ENCODE measurements at regions not wholly inside any gene's neighbourhood (a gene's known extent, or its start where the extent isn't known, plus 50 kb on each side); places are given as distances from the start of the nearest gene placed in this dataset.
"Not testable (repeated sequence)": the region's sequence is repeated elsewhere in the genome, so short reads cannot be mapped to it uniquely, and the experiment has no call there.

DNA sequence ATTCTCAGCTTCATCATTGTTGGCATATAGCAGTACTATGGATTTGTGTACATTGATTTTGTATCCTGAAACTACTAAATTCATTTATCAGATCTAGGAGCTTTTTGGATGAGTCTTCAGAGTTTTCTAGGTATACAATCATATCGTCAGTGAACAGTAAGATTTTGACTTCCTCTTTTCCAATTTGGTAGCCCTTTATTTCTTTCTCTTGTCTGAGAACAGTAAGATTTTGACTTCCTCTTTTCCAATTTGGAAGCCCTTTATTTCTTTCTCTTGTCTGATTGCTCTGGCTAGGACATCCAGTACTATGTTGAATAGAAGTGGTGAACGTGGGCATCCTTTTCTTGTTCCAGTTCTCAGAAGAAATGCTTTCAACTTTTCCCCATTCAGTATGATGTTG lies 140.4 kb upstream of the B3GAT2 start:
- not testable (repeated sequence) for H3K36me3 ChIP-seq (ENCODE audit: insufficient read depth, low read depth, low read length); H3K27me3 ChIP-seq (ENCODE audit: insufficient read depth, low read length); H3K4me1 ChIP-seq (ENCODE audit: insufficient read depth, low read length); H3K9me3 ChIP-seq (ENCODE audit: insufficient read depth, low read depth, low read length); H3K9ac ChIP-seq (ENCODE audit: low read depth, low read length); H3K4me3 ChIP-seq (ENCODE audit: low read length); H3K27ac ChIP-seq (ENCODE audit: low read length)

GRCh38 chr6:71099649-71100048 lies 142.8 kb upstream of the B3GAT2 start:
- H3K27me3 ChIP-seq (ENCODE audit: insufficient read depth, low read length) = no peaks in the 10 kb centered on the region
- no peak overlapping the region for H3K9ac ChIP-seq (ENCODE audit: low read depth, low read length)
- no peaks in the 10 kb centered on the region for H3K36me3 ChIP-seq (ENCODE audit: insufficient read depth, low read depth, low read length)
- no peaks in the 10 kb centered on the region for H3K4me1 ChIP-seq (ENCODE audit: insufficient read depth, low read length)
- no peak overlapping the region for H3K4me3 ChIP-seq (ENCODE audit: low read length)
- peaks cover 7% of the 10 kb centered on the region for H3K9me3 ChIP-seq (ENCODE audit: insufficient read depth, low read depth, low read length)
- H3K27ac ChIP-seq (ENCODE audit: low read length) = no peak overlapping the region

DNA sequence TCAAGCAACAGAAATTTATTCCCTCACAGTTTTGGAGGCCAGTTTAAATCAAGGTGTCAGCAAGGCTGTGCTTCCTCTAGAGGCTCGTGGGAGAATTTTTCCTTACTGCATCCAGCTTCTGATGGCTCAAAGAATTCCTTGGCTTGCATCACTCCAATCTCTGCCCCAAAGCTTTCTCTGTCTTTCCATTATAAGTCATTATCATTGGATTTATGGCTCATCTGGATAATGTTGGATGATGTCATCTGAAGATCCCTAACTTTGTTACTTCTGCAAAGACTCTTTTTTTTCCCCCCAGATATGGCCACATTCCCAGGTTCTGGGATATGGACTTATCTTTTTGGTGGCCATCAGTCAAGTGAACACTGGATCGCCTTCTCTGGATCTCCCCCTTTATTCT lies 146.3 kb upstream of the B3GAT2 start:
- Histone ChIP-seq H3K36me3 (ENCODE audit: insufficient read depth, low read depth, low read length) (no peaks in the 10 kb centered on the region), H3K27ac (ENCODE audit: low read length) (no peak overlapping the region), H3K27me3 (ENCODE audit: insufficient read depth, low read length) (no peaks in the 10 kb centered on the region), H3K4me1 (ENCODE audit: insufficient read depth, low read length) (peaks cover 8% of the 10 kb centered on the region; the same call in 1 of the 2 replicates), H3K9ac (ENCODE audit: low read depth, low read length) (no peak overlapping the region), H3K9me3 (ENCODE audit: insufficient read depth, low read depth, low read length) (peaks cover 7% of the 10 kb centered on the region), H3K4me3 (ENCODE audit: low read length) (no peak overlapping the region)

- H3K9ac ChIP-seq (ENCODE audit: low read depth, low read length) = no peak overlapping the region
- H3K4me1 ChIP-seq (ENCODE audit: insufficient read depth, low read length) = peaks cover 8% of the 10 kb centered on the region; the same call in 1 of the 2 replicates
- no peaks in the 10 kb centered on the region for H3K36me3 ChIP-seq (ENCODE audit: insufficient read depth, low read depth, low read length)
- no peak overlapping the region for H3K27ac ChIP-seq (ENCODE audit: low read length)
- H3K9me3 ChIP-seq (ENCODE audit: insufficient read depth, low read depth, low read length) = peaks cover 7% of the 10 kb centered on the region
- no peak overlapping the region for H3K4me3 ChIP-seq (ENCODE audit: low read length)
- no peaks in the 10 kb centered on the region for H3K27me3 ChIP-seq (ENCODE audit: insufficient read depth, low read length)
Measured at GRCh38 chr6:71103641-71104040, 146.8 kb upstream of the B3GAT2 start.

DNA sequence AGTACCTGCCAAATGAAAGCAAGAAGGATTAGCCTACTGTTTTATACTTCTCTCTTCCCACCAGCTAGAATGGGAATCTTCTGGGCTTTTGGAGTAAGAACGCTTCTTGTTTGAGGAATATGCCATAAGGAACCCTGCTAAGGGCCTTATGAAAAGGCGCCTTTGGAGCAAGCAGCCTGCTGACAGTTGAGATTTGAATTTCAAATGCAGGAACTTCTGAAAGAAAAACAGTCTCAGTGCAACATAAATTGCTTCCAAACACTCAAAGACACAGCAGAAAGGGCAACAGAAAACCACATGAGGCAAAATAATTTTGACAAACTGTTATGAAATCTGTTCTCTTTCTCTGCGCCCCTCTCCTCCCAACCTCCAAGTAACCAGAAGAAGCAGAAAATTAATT lies 149.4 kb upstream of the B3GAT2 start:
- Histone ChIP-seq H3K27ac (ENCODE audit: low read length) (no peak overlapping the region), H3K9me3 (ENCODE audit: insufficient read depth, low read depth, low read length) (no peaks in the 10 kb centered on the region), H3K4me1 (ENCODE audit: insufficient read depth, low read length) (peaks cover 8% of the 10 kb centered on the region; the same call in 1 of the 2 replicates), H3K27me3 (ENCODE audit: insufficient read depth, low read length) (no peaks in the 10 kb centered on the region), H3K9ac (ENCODE audit: low read depth, low read length) (no peak overlapping the region), H3K4me3 (ENCODE audit: low read length) (no peak overlapping the region), H3K36me3 (ENCODE audit: insufficient read depth, low read depth, low read length) (no peaks in the 10 kb centered on the region)

DNA sequence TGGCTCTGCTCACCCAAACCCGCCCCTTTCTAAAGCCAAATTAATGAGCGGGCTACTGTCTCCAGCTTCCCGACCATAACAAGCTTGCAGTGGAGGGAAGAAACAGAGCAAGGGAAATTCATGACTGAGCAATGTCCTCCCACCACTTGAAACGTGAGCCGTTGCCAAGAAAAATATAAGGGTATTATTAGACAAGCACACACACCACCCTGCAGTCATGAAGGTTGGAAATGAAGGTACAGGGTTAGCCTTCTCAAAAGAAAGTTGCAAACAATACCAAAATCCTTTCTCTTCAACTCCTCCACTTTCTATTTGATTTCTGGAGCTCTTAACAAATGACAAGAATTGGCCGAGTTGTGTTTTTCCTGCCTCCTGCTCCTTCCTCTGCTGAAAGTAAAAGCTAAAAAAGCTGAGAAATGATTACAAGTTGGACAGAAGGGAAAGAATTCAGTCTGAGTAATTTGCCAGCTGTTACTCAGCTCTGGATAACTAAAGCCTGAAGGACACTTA lies 151.1 kb upstream of the B3GAT2 start:
- Histone ChIP-seq H3K9me3 (ENCODE audit: insufficient read depth, low read depth, low read length) (no peaks in the 10 kb centered on the region), H3K36me3 (ENCODE audit: insufficient read depth, low read depth, low read length) (no peaks in the 10 kb centered on the region), H3K27ac (ENCODE audit: low read length) (no peak overlapping the region), H3K4me1 (ENCODE audit: insufficient read depth, low read length) (peaks cover 8% of the 10 kb centered on the region; the same call in 1 of the 2 replicates), H3K9ac (ENCODE audit: low read depth, low read length) (no peak overlapping the region), H3K4me3 (ENCODE audit: low read length) (no peak overlapping the region), H3K27me3 (ENCODE audit: insufficient read depth, low read length) (no peaks in the 10 kb centered on the region)

GRCh38 chr6:71114544-71114943 lies 157.7 kb upstream of the B3GAT2 start:
- H3K9me3 ChIP-seq (ENCODE audit: insufficient read depth, low read depth, low read length) = no peaks in the 10 kb centered on the region
- no peak overlapping the region for H3K4me3 ChIP-seq (ENCODE audit: low read length)
- H3K36me3 ChIP-seq (ENCODE audit: insufficient read depth, low read depth, low read length) = no peaks in the 10 kb centered on the region

GRCh38 chr6:71114986-71115385 lies 158.1 kb upstream of the B3GAT2 start:
- Histone ChIP-seq H3K27ac (ENCODE audit: low read length) (no peak overlapping the region), H3K9ac (ENCODE audit: low read depth, low read length) (no peak overlapping the region), H3K9me3 (ENCODE audit: insufficient read depth, low read depth, low read length) (no peaks in the 10 kb centered on the region; the same call in 1 of the 2 replicates), H3K27me3 (ENCODE audit: insufficient read depth, low read length) (no peaks in the 10 kb centered on the region), H3K4me3 (ENCODE audit: low read length) (no peak overlapping the region), H3K4me1 (ENCODE audit: insufficient read depth, low read length) (no peaks in the 10 kb centered on the region; the same call in 1 of the 2 replicates), H3K36me3 (ENCODE audit: insufficient read depth, low read depth, low read length) (no peaks in the 10 kb centered on the region)

More at GRCh38 chr6:71114544-71114943, 157.7 kb upstream of the B3GAT2 start:
- Histone ChIP-seq H3K27ac (ENCODE audit: low read length) (no peak overlapping the region), H3K4me1 (ENCODE audit: insufficient read depth, low read length) (no peaks in the 10 kb centered on the region; the same call in 1 of the 2 replicates), H3K9ac (ENCODE audit: low read depth, low read length) (no peak overlapping the region), H3K27me3 (ENCODE audit: insufficient read depth, low read length) (no peaks in the 10 kb centered on the region)

DNA sequence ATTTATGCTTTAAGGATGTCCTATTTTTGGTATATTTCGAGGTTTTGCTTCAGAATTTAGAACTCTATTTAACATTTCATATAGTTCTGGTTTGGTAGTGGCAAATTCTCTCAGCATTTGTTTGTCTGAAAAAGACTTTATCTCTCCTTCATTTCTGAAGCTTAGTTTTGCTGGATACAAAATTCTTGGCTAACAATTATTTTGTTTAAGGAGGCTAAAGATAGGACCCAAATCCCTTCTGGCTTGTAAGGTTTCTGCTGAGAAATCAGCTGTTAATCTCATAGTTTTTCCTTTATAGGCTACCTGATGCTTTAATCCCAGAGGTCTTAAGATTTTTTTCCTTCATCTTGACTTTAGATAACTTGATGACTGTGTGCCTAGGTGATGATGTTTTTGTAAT lies 162.7 kb upstream of the B3GAT2 start:
- Histone ChIP-seq H3K27ac (ENCODE audit: low read length) (no peak overlapping the region), H3K36me3 (ENCODE audit: insufficient read depth, low read depth, low read length) (no peaks in the 10 kb centered on the region), H3K4me1 (ENCODE audit: insufficient read depth, low read length) (no peaks in the 10 kb centered on the region; the same call in 1 of the 2 replicates), H3K9ac (ENCODE audit: low read depth, low read length) (no peak overlapping the region), H3K4me3 (ENCODE audit: low read length) (no peak overlapping the region), H3K27me3 (ENCODE audit: insufficient read depth, low read length) (no peaks in the 10 kb centered on the region), H3K9me3 (ENCODE audit: insufficient read depth, low read depth, low read length) (no peaks in the 10 kb centered on the region; the same call in 1 of the 2 replicates)

- no peak overlapping the region for H3K9ac ChIP-seq (ENCODE audit: low read depth, low read length)
Measured at GRCh38 chr6:71123051-71123450, 165.6 kb upstream of the OGFRL1 start.

DNA sequence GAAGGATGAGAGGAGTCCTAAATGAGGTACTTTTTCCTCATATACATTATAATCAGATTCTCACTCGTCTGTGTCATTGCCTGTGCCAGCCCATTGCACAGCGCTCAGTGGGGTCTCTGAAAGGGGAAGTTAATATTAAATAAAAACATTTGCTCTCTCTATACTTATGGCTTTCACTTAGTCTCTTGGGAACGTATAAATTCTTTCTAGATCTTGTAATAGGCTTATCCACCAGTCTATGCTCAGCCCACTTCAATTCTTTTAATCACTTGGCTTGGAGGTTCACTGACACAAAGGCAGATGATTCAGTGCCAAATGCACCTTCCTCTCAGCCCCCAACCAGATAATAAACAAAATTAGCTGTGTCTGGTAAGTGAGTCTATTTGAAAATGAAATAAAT lies 164.3 kb upstream of the OGFRL1 start:
- Histone ChIP-seq H3K36me3 (ENCODE audit: insufficient read depth, low read depth, low read length) (no peaks in the 10 kb centered on the region), H3K4me3 (ENCODE audit: low read length) (no peak overlapping the region), H3K9me3 (ENCODE audit: insufficient read depth, low read depth, low read length) (peaks cover 5% of the 10 kb centered on the region; the same call in 1 of the 2 replicates), H3K4me1 (ENCODE audit: insufficient read depth, low read length) (0 out of 2 replicates have a peak, but pooled peaks cover 4% of the 10 kb centered on the region), H3K27me3 (ENCODE audit: insufficient read depth, low read length) (no peaks in the 10 kb centered on the region), H3K27ac (ENCODE audit: low read length) (no peak overlapping the region), H3K9ac (ENCODE audit: low read depth, low read length) (no peak overlapping the region)

More at GRCh38 chr6:71123051-71123450, 165.6 kb upstream of the OGFRL1 start:
- Histone ChIP-seq H3K27ac (ENCODE audit: low read length) (no peak overlapping the region), H3K27me3 (ENCODE audit: insufficient read depth, low read length) (no peaks in the 10 kb centered on the region), H3K36me3 (ENCODE audit: insufficient read depth, low read depth, low read length) (no peaks in the 10 kb centered on the region), H3K4me3 (ENCODE audit: low read length) (no peak overlapping the region), H3K4me1 (ENCODE audit: insufficient read depth, low read length) (0 out of 2 replicates have a peak, but pooled peaks cover 4% of the 10 kb centered on the region), H3K9me3 (ENCODE audit: insufficient read depth, low read depth, low read length) (peaks cover 5% of the 10 kb centered on the region; the same call in 1 of the 2 replicates)

- Histone ChIP-seq H3K36me3 (ENCODE audit: insufficient read depth, low read depth, low read length) (no peaks in the 10 kb centered on the region), H3K9me3 (ENCODE audit: insufficient read depth, low read depth, low read length) (peaks cover 5% of the 10 kb centered on the region; the same call in 1 of the 2 replicates), H3K27me3 (ENCODE audit: insufficient read depth, low read length) (no peaks in the 10 kb centered on the region), H3K4me3 (ENCODE audit: low read length) (no peak overlapping the region), H3K9ac (ENCODE audit: low read depth, low read length) (no peak overlapping the region), H3K4me1 (ENCODE audit: insufficient read depth, low read length) (0 out of 2 replicates have a peak, but pooled peaks cover 4% of the 10 kb centered on the region), H3K27ac (ENCODE audit: low read length) (no peak overlapping the region)
Measured at GRCh38 chr6:71125216-71125615, 163.4 kb upstream of the OGFRL1 start.
